Ishikawa (cell line): ENCODE measurements at regions not wholly inside any gene's neighbourhood (a gene's known extent, or its start where the extent isn't known, plus 50 kb on each side); places are given as distances from the start of the nearest gene placed in this dataset.

ENCODE experiments used
- CEBPB ChIP-seq: IDR thresholded peaks from 2 replicates; pipeline ENCODE4 v1.6.1; 2012
- CREB1 ChIP-seq: IDR thresholded peaks from 2 replicates; pipeline ENCODE4 v1.6.1; 2012; ENCODE audit warnings: low read depth
- EGR1 ChIP-seq: IDR thresholded peaks from 2 replicates; pipeline ENCODE4 v1.6.1; 2012
- EP300 ChIP-seq: IDR thresholded peaks from 2 replicates; pipeline ENCODE4 v1.6.1; 2012; ENCODE audit warnings: borderline replicate concordance
- NFIC ChIP-seq: IDR thresholded peaks from 2 replicates; pipeline ENCODE4 v1.6.1; 2012
- RAD21 ChIP-seq: IDR thresholded peaks from 2 replicates; pipeline ENCODE4 v1.6.1; 2012; ENCODE audit warnings: low read depth
- REST ChIP-seq: IDR thresholded peaks from 2 replicates; pipeline ENCODE4 v1.6.1; 2012; ENCODE audit warnings: low read depth, mild to moderate bottlenecking
- TAF1 ChIP-seq: IDR thresholded peaks from 2 replicates; pipeline ENCODE4 v1.6.1; 2012; ENCODE audit warnings: low read depth, mild to moderate bottlenecking
- TCF12 ChIP-seq: IDR thresholded peaks from 2 replicates; pipeline ENCODE4 v1.6.1; 2012; ENCODE audit warnings: low read depth
- YY1 ChIP-seq: IDR thresholded peaks from 2 replicates; pipeline ENCODE4 v1.6.1; 2012; ENCODE audit warnings: low read depth
- ZBTB7A ChIP-seq: IDR thresholded peaks from 2 replicates; pipeline ENCODE4 v1.6.1; 2012; ENCODE audit warnings: low read depth
- TF ChIP-seq, protein P1 (sequence below): IDR thresholded peaks from 2 replicates; pipeline ENCODE4 v1.6.1; 2012

DNA sequence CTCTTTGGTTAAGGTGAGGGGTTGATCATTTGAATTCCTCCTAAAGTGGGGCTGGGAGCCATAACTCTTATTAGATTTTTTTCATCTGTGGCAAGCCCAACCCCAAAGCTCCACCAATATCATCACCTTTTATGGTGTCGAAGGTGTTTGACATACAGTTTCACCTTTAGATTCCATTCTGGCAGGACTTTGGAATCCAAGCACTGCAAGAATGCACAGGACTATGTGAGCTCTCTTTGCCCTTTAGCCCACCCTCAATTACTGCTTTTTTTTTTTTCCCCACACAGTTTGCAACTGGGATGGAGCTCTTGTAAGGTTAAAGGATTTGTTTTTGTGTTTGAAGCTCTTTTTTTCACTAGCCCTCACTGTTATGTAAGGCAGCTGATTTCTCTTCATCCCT lies 154.0 kb upstream of the KCNJ16 start:
- TF ChIP-seq RAD21 (no peak), REST (no peak), CREB1 (no peak), NFIC (no peak), EP300 (no peak), YY1 (no peak), TAF1 (no peak), EGR1 (no peak), CEBPB (no peak), ZBTB7A (no peak), TCF12 (no peak)
- TF ChIP-seq, protein P1, sequence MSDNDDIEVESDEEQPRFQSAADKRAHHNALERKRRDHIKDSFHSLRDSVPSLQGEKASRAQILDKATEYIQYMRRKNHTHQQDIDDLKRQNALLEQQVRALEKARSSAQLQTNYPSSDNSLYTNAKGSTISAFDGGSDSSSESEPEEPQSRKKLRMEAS = no peak
